K562 (cell line): ENCODE measurements at regions not wholly inside any gene's neighbourhood (a gene's known extent, or its start where the extent isn't known, plus 50 kb on each side); places are given as distances from the start of the nearest gene placed in this dataset.

Source experiments
- ATAC-seq: fragments of 200-7000 bp; cut with Tn5 transposase; 3 replicates; pipeline ENCODE4 v1.9.1; 2020; ENCODE audit warnings: moderate library complexity
- BruUV-seq: library from RNA; stranded (reverse); fragments of 400-500 nt; replicated peaks from 2 replicates; lab custom pipeline; 2021; lab: Mats Ljungman, UMichigan
- CTCF ChIA-PET: fragments of 300-600 bp; formaldehyde crosslinking; extraction: SDS; loops from one replicate; lab custom pipeline; 2021; ENCODE audit warnings: low intra/inter-chr PET ratio; lab: Yijun Ruan, JAX
- POLR2A ChIA-PET: fragments of 300-600, 350-650 bp; sonication (Branson Sonifier 250); formaldehyde crosslinking; extraction: SDS; loops from one replicate; lab custom pipeline; 2021; ENCODE audit warnings: antibody characterized with exemption, inconsistent platforms; lab: Yijun Ruan, JAX
- DNase-seq, 4 experiments: peaks; one replicate each; pipeline versions ENCODE4 v3.0.0 to v3.0.0-alpha.2; 2011 to 2018; ENCODE audit warnings: low spot score in 3 of 4, mixed read lengths in 3 of 4; ENCODE audit errors: extremely low read depth in 1 of 4
- FAIRE-seq: peaks from 2 replicates; lab custom pipeline; 2011; peaks lifted over from hg19 to GRCh38; lab: Jason Lieb, UNC
- H2AFZ ChIP-seq: 2 replicates; pipeline ENCODE4 v1.6.0; 2011; ENCODE audit warnings: low read depth, low read length, control low read depth, inconsistent platforms
- H3K27ac ChIP-seq: fragments of 200-600 bp; 3 replicates; pipeline ENCODE4 v1.8.0; 2011; ENCODE audit warnings: low read depth, mild to moderate bottlenecking, control low read depth, inconsistent platforms, low read length, moderate library complexity, mixed read lengths; ENCODE audit errors: extremely low read depth
- H3K27me3 ChIP-seq, 2 experiments: fragments of 300-600 bp in 1 of 2; 2 replicates in 1 of 2; 3 replicates in 1 of 2; pipeline versions ENCODE4 v1.6.0 to v1.8.0; 2011; ENCODE audit warnings: inconsistent platforms in 2 of 2, low read length in 2 of 2, mild to moderate bottlenecking in 1 of 2, mixed read lengths in 1 of 2, moderate library complexity in 1 of 2; ENCODE audit not compliant: control insufficient read depth in 2 of 2, insufficient read depth in 2 of 2
- H3K36me3 ChIP-seq: fragments of 300-600 bp; 3 replicates; pipeline ENCODE4 v1.8.0; 2011; ENCODE audit warnings: mild to moderate bottlenecking, low read length, inconsistent platforms; ENCODE audit not compliant: control insufficient read depth, insufficient read depth
- H3K4me1 ChIP-seq, 2 experiments: fragments of 200-600 bp in 1 of 2; replicated peaks in 1 of 2; 2 replicates in 1 of 2; 3 replicates in 1 of 2; pipeline versions ENCODE4 v1.5.1 to v1.8.0; 2011; ENCODE audit warnings: inconsistent platforms in 2 of 2, low read length in 2 of 2, mild to moderate bottlenecking in 1 of 2, mixed read lengths in 1 of 2, moderate library complexity in 1 of 2; ENCODE audit not compliant: control insufficient read depth in 2 of 2, insufficient read depth in 2 of 2
- H3K4me2 ChIP-seq: 2 replicates; pipeline ENCODE4 v1.6.1; 2011; ENCODE audit warnings: low read length, control low read depth, inconsistent platforms, mixed read lengths; ENCODE audit not compliant: insufficient read depth
- H3K4me3 ChIP-seq: fragments of 200-600 bp; sonication (generic), shearing (Covaris generic); 2 replicates; pipeline ENCODE4 v1.5.1; 2016; ENCODE audit warnings: control low read depth, inconsistent platforms
- H3K79me2 ChIP-seq: fragments of 200-600 bp; 3 replicates; pipeline ENCODE4 v1.8.0; 2011; ENCODE audit warnings: low read length, inconsistent platforms; ENCODE audit not compliant: control insufficient read depth, insufficient read depth
- H3K9ac ChIP-seq, 2 experiments: 2 replicates each; pipeline versions ENCODE4 v1.6.0 to v1.6.1; 2011; ENCODE audit warnings: low read depth in 2 of 2, low read length in 2 of 2, control low read depth in 1 of 2, inconsistent platforms in 1 of 2, mild to moderate bottlenecking in 1 of 2, mixed read lengths in 1 of 2; ENCODE audit not compliant: insufficient read depth in 1 of 2
- H3K9me1 ChIP-seq: one replicate; pipeline ENCODE4 v1.6.0; 2011; ENCODE audit warnings: inconsistent platforms, mild to moderate bottlenecking, low read length, moderate library complexity; ENCODE audit not compliant: control insufficient read depth, insufficient read depth
- H3K9me3 ChIP-seq: replicated peaks from 2 replicates; pipeline ENCODE4 v1.5.1; 2011; ENCODE audit warnings: low read depth, low read length, inconsistent platforms; ENCODE audit not compliant: control insufficient read depth, insufficient read depth
- H4K20me1 ChIP-seq: replicated peaks from 2 replicates; pipeline ENCODE4 v1.6.1; 2011; ENCODE audit warnings: low read length, inconsistent platforms, mixed read lengths; ENCODE audit not compliant: control insufficient read depth, insufficient read depth
- CBX1 ChIP-seq: sonication (generic); IDR thresholded peaks from 2 replicates; pipeline ENCODE4 v1.6.1; 2016; ENCODE audit warnings: antibody characterized with exemption, low read depth, mild to moderate bottlenecking
- CBX8 ChIP-seq: fragments of 200-600 bp; sonication (generic); IDR thresholded peaks from 2 replicates; pipeline ENCODE4 v1.6.1; 2012; ENCODE audit warnings: borderline replicate concordance, mixed run types, low read depth, mild to moderate bottlenecking, moderate library complexity, mixed read lengths, low read length, control low read depth, inconsistent platforms; ENCODE audit not compliant: poor library complexity, severe bottlenecking; ENCODE audit errors: extremely low read depth
- HLTF ChIP-seq: fragments of 450-650 bp; IDR thresholded peaks from 2 replicates; pipeline ENCODE4 v1.6.1; 2016
- MIER1 ChIP-seq: fragments of 450-650 bp; IDR thresholded peaks from 2 replicates; pipeline ENCODE4 v1.6.1; 2016; ENCODE audit warnings: antibody characterized with exemption, mild to moderate bottlenecking, low read depth
- POLR2H ChIP-seq: IDR thresholded peaks from 2 replicates; pipeline ENCODE4 v1.6.1; 2016; ENCODE audit warnings: missing genetic modification characterization, low read depth, mild to moderate bottlenecking, control low read depth, missing compliant biosample characterization, moderate library complexity
- PTTG1 ChIP-seq: fragments of 450-650 bp; IDR thresholded peaks from 2 replicates; pipeline ENCODE4 v1.6.1; 2016; ENCODE audit warnings: low read depth, mild to moderate bottlenecking, missing genetic modification characterization, missing compliant biosample characterization
- PURB ChIP-seq: sonication (generic); formaldehyde crosslinking; IDR thresholded peaks from 2 replicates; pipeline ENCODE4 v1.9.0; 2021; ENCODE audit warnings: low read depth, mild to moderate bottlenecking, missing genetic modification reagents
- ZNF384 ChIP-seq: IDR thresholded peaks from 2 replicates; pipeline ENCODE4 v1.6.1; 2012; ENCODE audit warnings: low read depth, low read length, improper control_type of control experiment
- ZNF75A ChIP-seq: fragments of 450-650 bp; formaldehyde crosslinking; IDR thresholded peaks from 2 replicates; pipeline ENCODE4 v1.4.0; 2020; ENCODE audit warnings: mild to moderate bottlenecking
- ZNF77 ChIP-seq: fragments of 250-450 bp; sonication (Bioruptor Pico); IDR thresholded peaks from 2 replicates; pipeline ENCODE4 v1.5.0; 2020
- ZNF79 ChIP-seq: fragments of 250-450 bp; sonication (Bioruptor Pico); IDR thresholded peaks from 2 replicates; pipeline ENCODE4 v1.4.0; 2020; ENCODE audit warnings: low read depth, mild to moderate bottlenecking, moderate library complexity
- WGBS: fragments of 100-300 bp; shearing (Covaris generic); methylation state at CpG from one replicate; pipeline ENCODE4 v1.1.6; 2016; ENCODE audit warnings: low coverage, mixed read lengths; ENCODE audit not compliant: insufficient coverage; ENCODE audit errors: missing lambda C conversion rate; 5-methylcytosine and 5-hydroxymethylcytosine counted together
- in situ Hi-C: fragments of 300-500 bp; cut with MboI; formaldehyde crosslinking; loops from 4 replicates; pipeline ENCODE4 v1.15.0; 2018; ENCODE audit warnings: inconsistent platforms, mixed read lengths
- intact Hi-C: fragments of 100-400 bp; cut with micrococcal nuclease; formaldehyde crosslinking; loops from 2 replicates; pipeline ENCODE4 v1.14.2; 2022
- TF ChIP-seq, protein P1 (sequence below): sonication (generic); formaldehyde crosslinking; IDR thresholded peaks from 2 replicates; pipeline ENCODE4 v1.8.1; 2023; ENCODE audit warnings: mild to moderate bottlenecking, missing genetic modification reagents

DNA sequence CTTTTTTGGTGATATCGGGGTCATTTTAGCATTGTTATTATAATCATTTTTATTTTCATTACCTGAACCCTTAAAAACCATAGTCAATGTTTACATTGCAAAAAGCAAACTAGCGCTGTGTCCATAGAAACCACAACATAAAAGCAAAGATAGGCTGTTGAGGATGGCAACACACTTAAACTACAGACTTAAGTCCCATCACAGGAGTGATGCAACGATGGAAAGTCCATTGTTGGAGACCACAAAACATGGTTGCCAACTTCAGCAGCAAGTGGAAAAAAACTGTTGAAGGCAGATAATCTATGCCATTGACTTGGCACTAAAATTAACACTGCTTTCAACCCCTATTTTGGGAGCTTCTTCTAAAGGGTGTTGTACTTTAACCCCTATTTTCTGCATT is 398.8 kb upstream of the IGFBP3 start:
- CTCF ChIA-PET, result no interaction called here
- ATAC-seq (no peak), DNase-seq (no peak), FAIRE-seq (no peak)
- Histone ChIP-seq H3K9ac (no peak overlapping the region), H4K20me1 (no peaks in the 10 kb centered on the region), H3K9me1 (no peaks in the 10 kb centered on the region), H3K27ac (no peak overlapping the region), H3K27me3 (no peaks in the 10 kb centered on the region), H3K79me2 (no peaks in the 10 kb centered on the region), H3K4me3 (no peak overlapping the region), H3K4me1 (no peaks in the 10 kb centered on the region), H2AFZ (no peak overlapping the region), H3K4me2 (no peak overlapping the region), H3K9me3 (no peaks in the 10 kb centered on the region), H3K36me3 (no peaks in the 10 kb centered on the region)
- WGBS, result 2% methylated on average over 3 of the region's 3 CpGs
- intact Hi-C loops (no loop called here), in situ Hi-C loops (no loop called here)
- TF ChIP-seq CBX8, result no peak
- no peak for TF ChIP-seq CBX1
- TF ChIP-seq HLTF, result no peak
- no peak for TF ChIP-seq PURB (CRISPR knock-in tag)
- no peak for TF ChIP-seq ZNF384
- TF ChIP-seq, protein P1, sequence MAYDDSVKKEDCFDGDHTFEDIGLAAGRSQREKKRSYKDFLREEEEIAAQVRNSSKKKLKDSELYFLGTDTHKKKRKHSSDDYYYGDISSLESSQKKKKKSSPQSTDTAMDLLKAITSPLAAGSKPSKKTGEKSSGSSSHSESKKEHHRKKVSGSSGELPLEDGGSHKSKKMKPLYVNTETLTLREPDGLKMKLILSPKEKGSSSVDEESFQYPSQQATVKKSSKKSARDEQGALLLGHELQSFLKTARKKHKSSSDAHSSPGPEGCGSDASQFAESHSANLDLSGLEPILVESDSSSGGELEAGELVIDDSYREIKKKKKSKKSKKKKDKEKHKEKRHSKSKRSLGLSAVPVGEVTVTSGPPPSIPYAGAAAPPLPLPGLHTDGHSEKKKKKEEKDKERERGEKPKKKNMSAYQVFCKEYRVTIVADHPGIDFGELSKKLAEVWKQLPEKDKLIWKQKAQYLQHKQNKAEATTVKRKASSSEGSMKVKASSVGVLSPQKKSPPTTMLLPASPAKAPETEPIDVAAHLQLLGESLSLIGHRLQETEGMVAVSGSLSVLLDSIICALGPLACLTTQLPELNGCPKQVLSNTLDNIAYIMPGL (CRISPR knock-in tag), result no peak
- TF ChIP-seq PTTG1 (tag), result no peak
- no peak for TF ChIP-seq ZNF79
- TF ChIP-seq POLR2H (tag), result no peak
- TF ChIP-seq ZNF75A, result no peak
- no peak for TF ChIP-seq ZNF77 (CRISPR knock-in tag)
- no peak for TF ChIP-seq MIER1
- POLR2A ChIA-PET, result no interaction called here
- BruUV-seq, result no TSS peak
